GM18499 (cell line): ENCODE measurements at regions not wholly inside any gene's neighbourhood (a gene's known extent, or its start where the extent isn't known, plus 50 kb on each side); places are given as distances from the start of the nearest gene placed in this dataset.

Source experiments
- ATAC-seq: cut with Tn5 transposase; IDR thresholded peaks from one replicate; pipeline ENCODE4 v1.9.1; 2021; ENCODE audit warnings: moderate number of reproducible peaks; ENCODE audit not compliant: insufficient read depth, unreplicated experiment

- no peak for ATAC-seq
These were observed 352.4 kb downstream of the IRX2 start for GRCh38 chr5:2399096-2399495.

- ATAC-seq, result no peak
These were observed 357.9 kb downstream of the IRX2 start for GRCh38 chr5:2393556-2393955.

- ATAC-seq, result no peak
These were observed 359.9 kb downstream of the IRX2 start for GRCh38 chr5:2391566-2391965.

GRCh38 chr5:2391021-2391420 lies 360.5 kb downstream of the IRX2 start:
- no peak for ATAC-seq

- ATAC-seq, result no peak
These were observed 362.9 kb downstream of the IRX2 start for GRCh38 chr5:2388571-2388970.

GRCh38 chr5:2387634-2388325 lies 363.7 kb downstream of the IRX2 start:
- no peak for ATAC-seq

GRCh38 chr5:2387250-2387633 lies 364.2 kb downstream of the IRX2 start:
- no peak for ATAC-seq

GRCh38 chr5:2385818-2386217 lies 365.7 kb downstream of the IRX2 start:
- no peak for ATAC-seq

GRCh38 chr5:2383698-2384065 lies 367.8 kb downstream of the IRX2 start:
- no peak for ATAC-seq

- ATAC-seq, result no peak
These were observed 368.4 kb downstream of the IRX2 start for GRCh38 chr5:2382776-2383697.

GRCh38 chr5:2381861-2382260 lies 369.6 kb downstream of the IRX2 start:
- no peak for ATAC-seq

- no peak for ATAC-seq
These were observed 370.4 kb downstream of the IRX2 start for GRCh38 chr5:2381070-2381469.

- no peak for ATAC-seq
These were observed 372.5 kb downstream of the IRX2 start for GRCh38 chr5:2378976-2379375.

GRCh38 chr5:2378108-2378507 lies 373.4 kb downstream of the IRX2 start:
- no peak for ATAC-seq

GRCh38 chr5:2376486-2376885 lies 375.0 kb downstream of the IRX2 start:
- ATAC-seq, result no peak

- no peak for ATAC-seq
These were observed 375.7 kb downstream of the IRX2 start for GRCh38 chr5:2375757-2376250.

- no peak for ATAC-seq
These were observed 376.2 kb downstream of the IRX2 start for GRCh38 chr5:2375291-2375690.

- ATAC-seq, result no peak
These were observed 376.8 kb downstream of the IRX2 start for GRCh38 chr5:2374703-2375102.

- ATAC-seq, result no peak
These were observed 377.8 kb downstream of the IRX2 start for GRCh38 chr5:2373631-2374030.

- no peak for ATAC-seq
These were observed 380.1 kb downstream of the IRX2 start for GRCh38 chr5:2371419-2371710.

- no peak for ATAC-seq
These were observed 380.7 kb downstream of the IRX2 start for GRCh38 chr5:2370626-2371418.
